ENCODE measurements at regions not wholly inside any gene's neighbourhood (a gene's known extent, or its start where the extent isn't known, plus 50 kb on each side); places are given as distances from the start of the nearest gene placed in this dataset.
"Not testable (repeated sequence)": the region's sequence is repeated elsewhere in the genome, so short reads cannot be mapped to it uniquely, and the experiment has no call there.

GRCh38 chr2:111374734-111375133, 254.0 kb downstream of the BCL2L11 start:
- not testable (repeated sequence) for TF ChIP-seq CTCF (conservative IDR thresholded peaks at IDR 0.05; ENCODE audit: low read depth, low read length); EZH2 (IDR thresholded peaks at IDR 0.05; ENCODE audit: low read length, unreplicated experiment); EZH2phosphoT487 (IDR thresholded peaks at IDR 0.05; ENCODE audit: borderline replicate concordance, low read length)

Data from PC-3 (cell line).